ENCODE measurements at regions not wholly inside any gene's neighbourhood (a gene's known extent, or its start where the extent isn't known, plus 50 kb on each side); places are given as distances from the start of the nearest gene placed in this dataset.

DNA sequence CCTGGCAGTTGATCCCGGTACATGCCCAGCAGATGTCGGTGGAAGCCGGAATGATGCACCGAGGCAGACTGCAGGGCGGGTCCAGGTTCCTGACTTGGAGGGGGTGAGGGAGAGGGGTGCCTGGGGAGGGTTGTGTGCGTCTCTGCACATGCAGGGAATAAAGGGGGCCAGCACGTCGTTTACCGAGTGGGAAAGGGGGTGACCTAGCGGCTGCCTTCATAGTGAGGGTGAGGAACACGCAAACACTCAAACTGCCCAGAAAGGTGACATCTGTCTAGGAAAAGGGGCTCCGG lies 801.7 kb downstream of the TBC1D22A start:
- TF ChIP-seq, protein P1, sequence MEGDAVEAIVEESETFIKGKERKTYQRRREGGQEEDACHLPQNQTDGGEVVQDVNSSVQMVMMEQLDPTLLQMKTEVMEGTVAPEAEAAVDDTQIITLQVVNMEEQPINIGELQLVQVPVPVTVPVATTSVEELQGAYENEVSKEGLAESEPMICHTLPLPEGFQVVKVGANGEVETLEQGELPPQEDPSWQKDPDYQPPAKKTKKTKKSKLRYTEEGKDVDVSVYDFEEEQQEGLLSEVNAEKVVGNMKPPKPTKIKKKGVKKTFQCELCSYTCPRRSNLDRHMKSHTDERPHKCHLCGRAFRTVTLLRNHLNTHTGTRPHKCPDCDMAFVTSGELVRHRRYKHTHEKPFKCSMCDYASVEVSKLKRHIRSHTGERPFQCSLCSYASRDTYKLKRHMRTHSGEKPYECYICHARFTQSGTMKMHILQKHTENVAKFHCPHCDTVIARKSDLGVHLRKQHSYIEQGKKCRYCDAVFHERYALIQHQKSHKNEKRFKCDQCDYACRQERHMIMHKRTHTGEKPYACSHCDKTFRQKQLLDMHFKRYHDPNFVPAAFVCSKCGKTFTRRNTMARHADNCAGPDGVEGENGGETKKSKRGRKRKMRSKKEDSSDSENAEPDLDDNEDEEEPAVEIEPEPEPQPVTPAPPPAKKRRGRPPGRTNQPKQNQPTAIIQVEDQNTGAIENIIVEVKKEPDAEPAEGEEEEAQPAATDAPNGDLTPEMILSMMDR (conservative IDR thresholded peaks at IDR 0.05; ENCODE audit: low read depth, low read length): no peak
- H3K4me3 ChIP-seq (ENCODE audit: low read depth, low read length): no peak overlapping the region
- no peak for DNase-seq (ENCODE audit: low read depth)

- no peak overlapping the region for H3K4me3 ChIP-seq (ENCODE audit: low read depth, low read length)
- TF ChIP-seq, protein P1 (conservative IDR thresholded peaks at IDR 0.05; ENCODE audit: low read depth, low read length): no peak
- DNase-seq (ENCODE audit: low read depth): no peak
Observed at GRCh38 chr22:47563406-47564157, 801.1 kb downstream of the TBC1D22A start.

GRCh38 chr22:47561766-47562165 lies 799.3 kb downstream of the TBC1D22A start:
- H3K4me3 ChIP-seq (ENCODE audit: low read depth, low read length): no peak overlapping the region
- TF ChIP-seq, protein P1 (conservative IDR thresholded peaks at IDR 0.05; ENCODE audit: low read depth, low read length): no peak
- DNase-seq (ENCODE audit: low read depth): no peak

GRCh38 chr22:47561115-47561675 lies 798.7 kb downstream of the TBC1D22A start:
- H3K4me3 ChIP-seq (ENCODE audit: low read depth, low read length): no peak overlapping the region
- TF ChIP-seq, protein P1 (conservative IDR thresholded peaks at IDR 0.05; ENCODE audit: low read depth, low read length): no peak
- no peak for DNase-seq (ENCODE audit: low read depth)

DNA sequence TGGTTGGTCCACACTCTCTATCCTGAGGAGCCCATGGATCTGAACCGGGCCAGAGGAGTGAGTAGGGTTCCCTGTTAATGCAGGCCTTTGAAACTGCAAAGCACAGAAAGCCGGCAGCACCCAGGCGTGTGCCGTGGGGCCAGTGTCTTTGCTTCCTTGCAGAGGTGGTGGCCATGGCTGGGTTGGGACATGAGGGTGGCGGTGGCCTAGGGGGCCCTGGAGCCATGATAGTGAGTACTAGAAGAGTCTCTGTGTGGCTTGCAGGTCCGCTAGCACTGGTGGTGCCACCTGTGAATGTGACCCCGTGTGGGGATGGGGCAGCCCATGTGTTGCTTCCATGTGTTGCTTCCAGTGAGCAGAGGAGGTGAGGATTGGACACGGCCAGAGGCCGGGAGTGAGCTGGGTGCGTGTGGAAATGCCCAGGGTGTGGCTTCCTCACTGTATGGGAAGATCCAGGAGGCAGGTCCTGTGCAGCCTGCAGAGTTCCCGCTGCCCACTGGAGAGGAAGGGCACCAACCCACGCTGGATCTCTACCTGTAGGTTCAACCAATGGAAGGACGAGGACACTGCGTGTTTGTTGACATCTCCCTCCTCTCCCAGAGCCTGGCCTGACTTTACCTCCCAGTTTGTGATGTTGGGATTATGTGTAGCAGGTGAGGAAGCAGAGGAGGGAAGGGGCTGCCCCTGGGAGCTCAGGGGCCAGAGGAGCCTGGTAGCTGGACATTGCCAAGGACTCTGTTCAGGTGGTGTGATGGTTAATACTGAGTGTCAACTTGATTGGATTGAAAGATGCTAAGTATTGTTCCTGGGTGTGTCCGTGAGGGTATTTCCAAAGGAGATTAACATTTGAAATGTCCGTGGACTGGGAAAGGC lies 796.6 kb downstream of the TBC1D22A start:
- no peak for DNase-seq (ENCODE audit: low read depth)
- TF ChIP-seq, protein P1 (conservative IDR thresholded peaks at IDR 0.05; ENCODE audit: low read depth, low read length): no peak
- H3K4me3 ChIP-seq (ENCODE audit: low read depth, low read length): no peak overlapping the region

GRCh38 chr22:47556473-47556872 lies 794.0 kb downstream of the TBC1D22A start:
- no peak overlapping the region for H3K4me3 ChIP-seq (ENCODE audit: low read depth, low read length)
- TF ChIP-seq, protein P1 (conservative IDR thresholded peaks at IDR 0.05; ENCODE audit: low read depth, low read length): no peak
- DNase-seq (ENCODE audit: low read depth): no peak
